Activated CD4-positive, alpha-beta T cell treated with anti-CD3 and anti-CD28 coated beads, Interleukin-2, Interleukin-6, amounts not matched to agents 100 ng/mL and 50 ng/mL, durations not matched to agents 16 hours and 8 hours (primary cell): ENCODE measurements at regions not wholly inside any gene's neighbourhood (a gene's known extent, or its start where the extent isn't known, plus 50 kb on each side); places are given as distances from the start of the nearest gene placed in this dataset.

ENCODE experiments used
- DNase-seq: peaks from one replicate; pipeline ENCODE4 v3.0.0-alpha.2; 2020

DNA sequence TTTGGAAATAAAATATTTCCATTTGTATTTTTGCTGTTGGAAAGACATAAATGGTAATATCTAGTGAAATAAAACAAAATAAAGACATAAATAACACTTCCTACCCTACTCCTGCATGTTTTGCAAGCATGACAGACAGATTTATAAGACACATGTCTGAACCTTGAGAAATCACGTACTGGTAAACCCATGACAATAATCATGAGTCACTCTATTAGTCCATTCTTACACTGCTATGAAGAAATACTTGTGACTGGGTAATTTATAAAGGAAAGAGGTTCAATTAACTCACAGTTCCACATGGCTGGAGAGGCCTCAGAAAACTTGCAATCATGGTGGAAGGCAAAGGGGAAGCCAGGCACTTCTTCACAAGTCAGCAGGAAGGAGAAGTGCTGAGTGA lies 942.2 kb downstream of the REEP3 start:
- DNase-seq: no peak

DNA sequence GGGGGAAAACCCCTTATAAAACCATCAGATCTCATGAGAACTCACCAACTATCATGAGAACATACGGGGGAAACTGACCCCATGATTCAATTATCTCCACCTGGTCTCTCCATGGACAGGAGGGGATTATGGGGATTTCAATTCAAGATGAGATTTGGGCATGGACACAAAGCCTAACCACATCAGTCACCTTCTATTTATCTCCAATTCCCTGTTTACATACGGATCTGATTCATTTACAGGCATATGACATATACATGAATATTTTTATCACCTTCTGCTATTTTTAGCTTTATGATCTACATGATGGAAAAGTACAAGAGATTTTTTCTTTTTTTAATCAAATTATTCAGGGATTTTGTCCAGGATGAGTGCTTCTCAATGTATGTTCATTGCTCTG lies 944.5 kb downstream of the REEP3 start:
- no peak for DNase-seq

DNA sequence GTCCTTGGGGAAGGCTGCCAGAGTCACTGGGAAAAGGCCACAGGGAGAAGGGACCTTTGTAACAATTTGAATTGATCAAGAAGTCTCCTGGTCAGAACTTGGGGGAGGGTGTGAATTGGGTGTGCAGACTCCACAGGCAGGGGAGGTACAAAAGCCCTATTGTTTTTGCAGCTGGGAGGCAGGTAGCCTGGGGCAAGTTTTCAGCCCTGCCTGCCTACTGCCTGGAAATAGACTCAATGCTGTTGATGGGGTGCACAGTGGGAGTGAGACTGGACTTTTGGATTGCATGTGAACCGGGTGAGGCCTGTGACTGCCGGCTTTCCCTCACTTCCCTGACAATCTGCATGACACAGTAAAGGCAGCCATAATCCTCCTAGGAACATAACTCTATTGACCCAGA lies 947.0 kb downstream of the REEP3 start:
- DNase-seq: no peak

DNA sequence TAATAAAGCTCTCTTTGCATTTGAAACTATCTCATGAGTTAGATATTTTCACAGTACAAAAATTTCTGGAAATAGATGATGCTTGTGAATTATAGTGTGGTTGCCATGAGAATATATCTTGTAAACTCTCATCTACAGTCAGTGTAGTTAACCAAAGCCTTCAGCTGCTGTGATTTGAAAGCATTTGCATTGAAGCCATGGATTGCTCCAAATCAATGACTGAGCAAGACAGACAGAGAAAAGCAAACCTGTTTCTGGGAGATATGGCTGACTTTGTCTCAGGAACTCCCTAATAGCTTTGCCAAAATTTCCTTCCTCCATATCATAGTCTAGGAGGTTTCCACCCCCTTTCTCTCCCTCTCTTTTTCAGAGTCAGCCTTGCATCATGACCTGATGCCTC lies 955.3 kb downstream of the REEP3 start:
- DNase-seq: no peak

DNA sequence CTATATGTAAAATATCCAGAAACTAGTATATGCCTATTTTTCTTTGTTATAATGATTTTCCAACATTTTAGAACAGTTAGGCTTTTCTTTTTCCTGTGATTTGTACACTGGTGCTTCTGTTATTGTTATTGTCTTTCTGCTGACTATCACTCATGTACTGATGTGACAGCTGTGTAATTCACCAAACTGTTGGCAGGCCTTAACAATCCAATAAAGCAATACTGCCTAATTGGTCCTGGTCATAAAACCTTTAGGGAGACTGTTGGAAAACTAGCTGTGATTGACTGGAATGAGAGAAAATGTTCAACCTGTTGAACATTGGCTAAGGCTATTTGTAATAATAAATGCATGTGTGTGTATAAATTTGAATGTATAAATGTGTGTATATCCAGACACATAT lies 956.6 kb downstream of the REEP3 start:
- DNase-seq: no peak

DNA sequence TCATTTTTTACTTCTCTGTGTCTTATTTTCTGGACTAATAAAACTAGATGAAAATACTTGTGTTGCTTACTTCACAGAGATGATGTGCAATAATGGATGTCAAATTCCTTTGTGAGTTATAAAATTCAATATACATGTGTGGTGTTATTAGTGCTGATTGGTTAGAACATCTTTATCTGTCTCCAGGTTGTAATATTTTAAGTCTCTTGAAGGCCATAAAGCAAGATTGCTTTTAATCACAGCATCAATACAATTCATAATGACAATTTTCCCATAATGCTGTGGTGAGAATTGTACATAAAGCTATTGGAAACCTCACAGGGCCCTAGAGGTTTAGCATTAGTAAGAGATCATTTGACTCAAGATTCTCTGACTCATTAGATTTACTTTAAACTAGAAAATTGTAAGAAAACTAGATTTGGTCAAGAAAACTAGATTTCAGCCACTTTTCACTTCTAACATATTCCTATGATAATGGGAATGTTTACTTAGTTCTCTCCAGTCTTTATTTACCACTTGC lies 963.7 kb downstream of the REEP3 start:
- DNase-seq: no peak

DNA sequence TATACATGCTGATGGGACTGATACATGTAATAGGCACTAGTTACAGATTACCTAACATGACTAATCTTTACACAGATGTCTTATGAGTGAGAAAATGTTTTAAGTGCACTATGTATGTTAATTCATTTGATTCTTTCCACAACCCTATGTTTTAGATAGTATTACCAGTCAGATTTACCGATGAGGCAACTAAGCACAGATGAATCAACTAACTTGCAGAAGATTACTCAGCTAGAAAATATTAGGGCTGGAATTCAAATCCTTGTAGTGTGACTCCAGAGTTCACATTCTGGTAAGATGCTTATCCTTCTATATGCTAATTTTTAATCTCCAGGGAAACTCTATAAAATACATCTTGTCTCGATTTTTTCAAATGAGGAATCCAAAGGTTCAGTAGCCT lies 964.9 kb downstream of the REEP3 start:
- DNase-seq: no peak

DNA sequence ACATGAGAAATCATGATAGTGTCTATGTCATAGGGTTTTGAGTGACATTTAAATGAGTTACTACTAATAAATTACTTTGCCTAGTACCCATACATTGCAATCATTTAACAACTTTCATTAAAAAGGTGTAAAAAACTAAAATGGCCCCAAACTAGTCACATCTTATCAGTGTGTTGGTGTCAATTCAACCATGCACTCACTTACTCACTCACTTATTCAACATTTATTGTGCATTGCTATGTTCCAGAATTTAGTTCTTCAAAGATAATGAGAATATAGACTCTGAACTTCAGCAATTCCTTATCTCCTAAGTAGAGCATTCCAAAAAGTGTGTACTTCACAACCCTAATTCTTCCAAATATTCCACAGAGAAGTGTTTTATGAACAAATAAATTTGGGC lies 965.7 kb downstream of the REEP3 start:
- no peak for DNase-seq

DNA sequence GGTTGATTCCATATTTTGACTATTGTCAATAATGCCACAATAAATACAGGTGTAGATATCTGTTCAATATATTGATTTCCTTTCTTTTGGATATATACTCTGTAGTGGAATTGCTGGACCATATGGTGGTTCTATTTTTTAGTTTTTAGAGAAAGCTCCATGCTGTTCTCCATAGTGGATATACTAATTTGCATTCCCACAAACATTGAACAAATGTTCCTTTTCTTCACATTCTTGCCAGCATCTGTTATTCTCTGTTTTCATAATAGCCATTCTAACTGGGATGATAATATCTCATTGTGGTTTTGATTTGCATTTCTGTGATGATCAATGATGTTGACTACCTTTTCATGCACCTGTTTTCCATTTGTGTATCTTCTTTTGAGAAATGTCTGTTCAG lies 973.7 kb downstream of the REEP3 start:
- DNase-seq: no peak

DNA sequence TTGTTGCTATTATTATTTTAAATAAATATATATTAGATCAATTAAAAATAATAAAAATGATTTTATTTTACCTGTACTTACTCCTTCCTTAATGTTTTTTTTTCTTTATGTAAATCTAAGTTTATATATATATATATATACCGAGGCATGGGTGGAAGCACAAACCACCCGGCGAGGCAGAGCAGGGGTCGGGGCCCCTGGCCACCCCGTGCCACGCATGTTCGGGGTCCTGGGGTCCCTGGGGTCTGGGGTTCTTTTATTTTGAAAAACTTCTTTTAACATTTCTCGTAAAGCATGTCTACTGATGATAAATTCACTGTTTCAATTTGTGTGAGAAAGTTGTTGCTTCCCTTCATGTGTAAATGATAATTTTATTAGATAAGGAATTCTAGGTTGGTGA lies 976.1 kb downstream of the REEP3 start:
- DNase-seq: no peak

DNA sequence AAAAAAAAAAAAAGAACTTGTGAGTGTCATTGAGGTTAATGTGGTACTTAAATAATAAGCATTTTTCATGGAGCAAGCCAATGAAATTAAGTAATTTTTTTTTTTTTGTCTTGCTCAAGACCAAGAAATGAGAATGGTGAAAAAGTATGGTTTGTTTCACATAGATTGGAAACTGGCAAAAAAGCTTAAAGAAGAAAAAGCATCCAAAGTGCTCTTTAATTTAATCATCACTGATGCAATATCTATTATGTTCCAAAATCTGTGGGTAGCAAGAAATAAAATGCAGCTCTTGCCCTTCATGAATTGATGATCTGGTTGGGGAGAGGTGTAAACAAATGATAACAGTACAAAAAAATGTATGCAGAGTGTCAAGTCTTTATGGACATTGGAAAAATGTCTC lies 980.6 kb downstream of the REEP3 start:
- DNase-seq: no peak

DNA sequence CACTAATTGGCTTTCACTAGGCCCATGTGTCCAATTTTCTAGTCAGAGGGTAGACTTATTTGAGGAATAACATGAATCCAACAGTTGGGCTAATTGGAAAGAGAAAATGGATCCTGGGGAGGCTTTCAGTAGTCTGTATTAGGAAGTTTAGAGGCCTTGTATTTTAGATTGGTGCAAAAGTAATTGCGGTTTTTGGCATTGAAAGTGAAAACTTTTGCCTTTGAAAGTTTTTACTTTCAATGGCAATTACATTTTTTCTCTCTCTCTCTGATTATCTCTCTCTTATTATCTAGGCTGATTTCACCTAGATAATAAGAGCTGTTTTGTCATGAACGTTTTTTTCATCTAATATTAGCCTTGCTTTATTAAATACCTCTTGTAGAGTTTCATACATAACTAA lies 981.7 kb downstream of the REEP3 start:
- DNase-seq: no peak

DNA sequence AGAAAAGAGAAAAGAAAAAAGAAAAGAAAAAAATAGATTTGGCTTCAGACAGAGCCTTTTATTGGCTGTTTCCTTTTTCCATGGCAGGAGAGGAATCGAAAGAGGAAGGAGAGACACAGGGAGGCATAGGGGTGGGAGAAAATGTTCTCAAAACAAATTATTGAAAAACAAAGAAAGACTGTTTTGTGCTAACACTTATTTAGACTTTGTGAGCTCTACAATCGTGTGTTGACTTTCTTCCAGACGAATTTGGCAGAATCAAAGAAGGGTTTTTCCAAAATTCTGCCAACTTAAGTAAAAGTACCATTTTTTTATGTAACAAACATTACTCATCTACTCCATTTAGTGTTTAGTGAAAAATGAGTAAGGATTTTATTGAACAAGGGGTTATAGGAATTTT lies 982.2 kb downstream of the REEP3 start:
- DNase-seq: no peak

DNA sequence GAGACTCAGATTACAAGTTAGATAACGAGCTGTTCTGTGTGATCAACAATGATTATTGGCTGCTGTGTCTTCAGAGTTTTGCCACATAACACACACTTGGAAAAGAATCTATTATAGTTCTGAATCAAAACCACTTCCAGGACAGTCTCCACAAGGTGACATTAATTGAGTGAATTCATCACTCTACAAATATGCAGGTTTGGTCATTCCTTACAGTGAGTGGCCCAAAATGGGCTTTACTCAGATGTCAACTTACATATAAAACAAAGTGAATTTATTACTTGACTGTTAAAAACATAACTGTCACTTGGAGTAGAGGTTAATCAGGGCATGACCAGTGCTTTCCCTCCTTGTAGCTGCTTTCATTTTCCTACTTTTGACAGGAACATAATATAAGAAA lies 984.3 kb downstream of the REEP3 start:
- no peak for DNase-seq

DNA sequence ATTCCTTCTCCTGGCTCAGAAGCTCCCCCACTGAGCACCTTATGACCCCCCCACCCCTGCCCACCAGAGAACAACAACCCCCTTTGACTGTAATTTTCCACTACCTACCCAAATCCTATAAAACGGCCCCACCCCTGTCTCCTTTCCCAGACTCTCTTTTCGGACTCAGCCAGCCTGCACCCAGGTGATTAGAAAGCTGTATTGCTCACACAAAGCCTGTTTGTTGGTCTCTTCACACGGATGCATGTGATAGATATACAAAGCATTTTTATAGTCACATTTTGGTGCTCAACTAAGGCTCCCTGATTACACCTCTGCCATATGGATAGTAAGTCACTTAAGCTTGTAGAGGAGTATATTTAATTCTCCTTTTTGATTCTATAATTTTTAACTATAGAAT lies 985.8 kb downstream of the REEP3 start:
- DNase-seq: no peak

DNA sequence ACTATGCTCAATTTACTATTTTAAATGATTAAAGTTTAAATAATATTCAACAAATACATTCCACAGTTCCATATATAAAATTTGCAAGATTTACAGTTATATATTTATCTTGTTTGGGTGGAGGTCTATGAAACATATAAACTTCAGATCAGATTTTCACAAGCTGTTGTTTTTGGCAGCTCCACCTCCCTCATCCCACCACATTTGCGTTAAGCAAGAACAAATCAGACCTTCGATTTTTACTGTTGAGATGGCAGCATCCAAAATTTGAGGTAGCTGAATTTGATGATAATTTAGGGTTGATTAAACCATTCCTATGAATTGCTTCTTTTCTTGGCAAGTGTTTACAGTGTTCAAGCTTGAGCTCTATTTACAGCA lies 986.4 kb downstream of the REEP3 start:
- no peak for DNase-seq

DNA sequence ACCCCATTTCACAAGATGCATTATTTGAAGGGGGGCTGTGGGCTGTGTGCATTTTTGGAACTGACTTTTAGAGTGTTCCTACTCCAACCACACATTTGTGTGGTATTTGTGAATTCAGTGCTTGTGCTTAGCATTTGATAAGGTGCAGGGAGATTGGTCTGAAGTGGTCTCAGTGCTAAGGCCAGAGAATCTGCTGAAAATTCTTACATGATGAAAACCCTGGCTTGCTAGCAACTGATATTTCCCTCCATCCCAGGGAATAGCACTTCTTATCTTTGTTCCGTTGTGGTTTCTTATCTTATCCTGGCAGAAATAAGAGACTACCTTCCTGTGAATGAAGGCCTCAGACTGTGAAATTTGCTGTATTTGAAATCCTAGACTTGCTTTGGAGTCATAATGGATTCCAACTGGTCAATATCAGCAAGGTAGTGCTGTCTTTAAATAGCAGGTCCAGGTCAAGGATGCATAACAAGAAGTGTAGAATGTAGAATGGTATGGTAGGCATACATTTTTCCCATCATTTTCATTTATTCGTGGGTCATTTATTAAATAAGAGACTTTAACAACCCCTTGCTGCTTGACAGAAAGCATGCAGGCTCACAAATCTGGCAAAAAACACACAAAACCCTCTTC lies 986.9 kb downstream of the REEP3 start:
- DNase-seq: no peak

DNA sequence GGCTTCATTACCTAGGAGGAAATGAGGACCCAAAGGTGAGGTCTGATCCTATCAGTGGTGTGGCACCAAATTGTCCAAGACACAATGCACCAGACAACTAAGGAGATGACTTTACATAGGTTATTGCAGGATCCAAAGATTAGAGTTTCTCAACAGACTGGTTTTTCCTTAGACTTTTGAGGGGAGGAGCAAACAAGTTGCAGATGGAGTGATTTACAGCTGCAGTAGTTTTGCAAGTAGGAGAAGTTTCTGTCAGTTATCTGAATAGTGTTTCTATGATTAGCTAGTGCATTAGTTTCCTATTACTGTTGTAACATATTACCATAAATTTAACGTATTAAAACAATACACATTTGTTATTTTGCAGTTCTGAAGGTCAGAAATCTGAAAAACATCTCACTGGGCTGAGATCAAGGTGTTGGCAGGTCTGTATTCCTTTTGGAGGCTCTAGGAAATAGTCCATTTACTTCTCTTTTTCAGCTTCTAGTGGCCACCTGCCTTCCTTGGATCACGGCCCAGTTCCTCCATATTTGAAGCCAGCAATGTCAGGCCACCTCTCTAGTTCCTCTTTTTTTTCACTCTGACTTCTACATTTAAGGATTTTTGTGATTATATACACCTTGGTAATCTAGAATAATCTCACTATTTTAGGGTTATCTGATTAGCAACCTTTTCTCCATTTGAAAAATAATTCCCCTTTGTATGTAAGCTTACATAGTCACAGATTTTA lies 994.9 kb downstream of the REEP3 start:
- no peak for DNase-seq

DNA sequence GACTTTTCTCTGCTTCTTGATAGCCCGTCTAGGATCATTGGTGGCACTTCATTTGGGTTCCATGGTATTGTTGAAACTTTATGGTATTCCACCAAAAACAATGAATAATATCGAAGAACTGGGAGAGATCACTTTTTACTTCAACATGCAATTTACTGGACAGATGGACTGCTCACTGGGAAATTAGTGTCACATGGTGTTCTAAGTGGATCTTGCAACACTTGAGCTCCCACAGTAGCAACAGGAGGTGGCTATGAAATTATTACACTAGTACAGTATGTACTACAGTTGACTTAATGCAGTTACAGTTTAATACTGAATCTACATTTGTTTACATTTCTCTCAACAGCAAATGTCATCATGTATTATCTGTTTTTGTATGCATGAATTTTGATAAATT lies 997.3 kb downstream of the REEP3 start:
- no peak for DNase-seq

DNA sequence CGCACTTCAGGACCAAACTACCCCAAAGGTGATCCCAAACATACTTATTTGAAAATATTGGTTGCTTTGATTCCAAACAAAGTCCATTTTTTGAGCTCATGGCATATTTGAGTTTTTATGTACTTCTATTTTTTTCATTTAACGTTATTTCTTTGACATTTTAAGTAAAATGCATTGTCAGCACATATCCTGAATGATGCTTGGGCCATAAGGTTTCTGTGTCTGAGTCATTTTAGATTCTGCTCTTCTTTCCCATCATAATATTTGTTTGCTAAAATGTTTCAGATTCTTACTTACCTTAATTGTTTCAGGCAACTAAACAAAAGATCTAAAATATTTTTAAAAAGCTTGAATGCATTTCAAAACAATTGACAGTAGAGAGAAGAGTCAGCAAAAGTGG lies 998.2 kb downstream of the REEP3 start:
- no peak for DNase-seq

DNA sequence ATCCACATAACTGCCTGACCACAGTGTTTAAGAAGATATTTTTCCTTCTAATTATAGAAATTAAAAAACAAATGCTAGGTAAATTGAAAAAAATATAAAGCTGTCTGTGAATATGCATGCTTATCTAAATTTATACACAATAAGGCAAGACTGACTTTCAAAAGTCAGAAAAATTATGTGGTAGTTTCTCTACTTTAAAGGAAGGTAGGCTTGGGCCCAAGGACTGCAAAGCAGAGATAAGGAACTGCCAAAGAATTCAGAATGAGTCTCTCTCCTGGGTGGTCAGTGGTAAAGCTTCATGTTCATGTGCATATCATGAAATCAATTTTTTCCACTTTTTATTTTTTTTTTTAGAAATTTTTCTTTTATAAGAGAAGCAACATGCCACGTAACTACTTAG lies 998.6 kb downstream of the REEP3 start:
- DNase-seq: no peak

DNA sequence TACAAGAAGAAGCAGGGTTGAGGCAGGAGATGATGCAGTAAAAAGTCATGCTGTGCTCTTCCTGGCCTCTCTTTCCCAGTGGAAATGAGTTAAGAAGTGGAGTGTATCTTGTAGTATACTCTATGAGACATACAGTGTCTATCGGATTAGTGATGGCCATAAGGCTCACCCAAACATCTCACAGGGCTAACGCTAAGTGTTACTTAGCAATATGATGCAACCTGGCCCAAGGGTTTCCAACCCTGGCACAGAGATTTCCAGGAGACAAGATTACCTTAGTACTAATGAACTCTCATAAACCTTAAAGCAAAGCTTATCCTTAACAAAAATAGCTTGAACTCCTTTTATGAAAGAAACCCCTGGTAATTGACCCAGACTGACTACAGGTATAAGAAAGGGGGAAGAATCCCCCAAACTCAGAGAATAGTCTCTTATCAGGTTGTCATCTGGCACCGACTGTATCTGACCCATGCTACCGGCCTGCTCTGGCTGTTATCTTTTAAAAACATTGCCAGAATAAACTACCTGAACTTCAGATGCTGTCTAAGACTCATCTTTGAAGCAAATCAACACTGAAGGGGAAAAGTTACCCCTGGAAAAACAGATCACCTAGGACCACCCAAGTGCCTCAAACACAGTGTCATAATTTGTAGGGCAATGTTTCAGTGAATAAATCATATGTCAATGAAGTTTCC lies 1002.0 kb downstream of the REEP3 start:
- DNase-seq: no peak

DNA sequence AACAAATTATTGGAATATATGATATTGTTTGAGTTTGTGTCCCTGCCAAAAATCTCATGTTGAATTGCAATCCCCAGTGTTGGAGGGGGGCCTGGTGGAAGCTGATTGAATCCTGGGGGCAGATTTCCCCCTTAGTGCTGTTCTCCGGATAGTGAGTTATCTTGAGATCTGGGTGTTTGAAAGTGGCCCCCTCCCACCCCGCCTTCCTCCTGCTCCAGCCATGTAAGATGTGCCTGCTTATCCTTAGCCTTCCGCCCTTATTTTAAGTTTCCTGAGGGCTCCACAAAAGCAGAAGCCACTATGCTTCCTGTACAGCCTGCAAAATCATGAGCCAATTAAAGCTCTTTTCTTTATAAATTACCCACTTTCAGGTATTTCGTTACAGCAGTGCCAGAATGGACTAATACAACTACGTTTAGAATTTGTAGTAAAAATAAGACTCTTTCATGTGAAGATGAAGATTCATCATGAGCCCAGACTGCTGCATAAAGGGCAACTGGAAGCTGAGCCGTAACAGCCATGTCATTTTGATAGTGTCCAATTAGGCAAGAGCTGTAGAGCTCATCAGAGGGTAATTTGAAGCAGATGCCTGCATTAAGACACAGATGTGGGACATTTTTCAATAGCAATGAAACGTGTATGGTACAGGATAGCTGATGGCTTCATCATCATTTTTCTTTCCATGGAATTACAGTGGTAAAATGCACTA lies 1007.2 kb downstream of the REEP3 start:
- no peak for DNase-seq

DNA sequence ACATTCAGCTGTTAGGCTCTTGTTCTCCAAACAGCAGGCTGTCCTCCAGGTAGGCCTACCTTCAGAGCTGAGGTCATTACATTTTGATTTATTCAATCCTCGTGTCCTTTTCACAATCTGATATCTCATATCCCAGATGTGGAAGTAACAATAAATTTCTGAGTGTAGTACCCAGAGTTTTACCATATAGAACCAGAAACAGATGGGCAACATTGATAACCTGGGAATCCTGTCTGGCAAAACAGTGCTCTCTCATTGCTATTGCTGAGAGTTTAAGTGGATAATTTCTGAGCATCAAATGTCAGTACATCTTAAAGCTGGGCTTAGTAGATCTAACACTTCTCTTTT lies 1007.8 kb downstream of the REEP3 start:
- DNase-seq: no peak
